PC-3 (cell line): ENCODE measurements at regions not wholly inside any gene's neighbourhood (a gene's known extent, or its start where the extent isn't known, plus 50 kb on each side); places are given as distances from the start of the nearest gene placed in this dataset.

Experiments used
- EZH2phosphoT487 ChIP-seq: fragments of 300-600 bp; sonication (generic); IDR thresholded peaks from 2 replicates; pipeline ENCODE4 v1.6.1; 2018; ENCODE audit warnings: mild to moderate bottlenecking, antibody characterized with exemption, low read length, borderline replicate concordance
- TF ChIP-seq, protein P1 (sequence below): fragments of 300-600 bp; sonication (generic); conservative IDR thresholded peaks from 2 replicates; pipeline ENCODE4 v1.5.1; 2017; ENCODE audit warnings: antibody characterized with exemption, low read depth, mild to moderate bottlenecking, low read length

DNA sequence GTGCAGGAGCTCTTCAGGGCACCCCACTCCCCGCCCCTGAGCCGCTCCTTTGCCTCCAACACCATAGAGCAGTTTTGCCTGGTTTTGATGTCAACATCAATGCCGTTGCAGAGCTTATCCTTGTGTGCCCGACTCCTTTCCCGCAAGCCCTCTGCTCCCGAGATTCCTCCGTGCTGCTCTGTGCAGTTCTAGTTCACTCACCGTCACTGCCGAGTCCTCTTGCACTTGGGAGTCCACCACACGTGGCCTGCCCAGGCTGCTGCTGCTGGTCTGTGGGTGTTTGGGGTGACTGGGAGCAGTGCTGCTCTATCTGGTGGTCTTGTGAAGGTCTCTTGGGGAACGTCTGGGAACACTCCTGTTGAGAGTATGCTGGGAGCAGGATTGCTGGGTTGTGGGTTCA, 63.8 kb upstream of the ANO1 start:
- TF ChIP-seq EZH2phosphoT487: no peak
- TF ChIP-seq, protein P1, sequence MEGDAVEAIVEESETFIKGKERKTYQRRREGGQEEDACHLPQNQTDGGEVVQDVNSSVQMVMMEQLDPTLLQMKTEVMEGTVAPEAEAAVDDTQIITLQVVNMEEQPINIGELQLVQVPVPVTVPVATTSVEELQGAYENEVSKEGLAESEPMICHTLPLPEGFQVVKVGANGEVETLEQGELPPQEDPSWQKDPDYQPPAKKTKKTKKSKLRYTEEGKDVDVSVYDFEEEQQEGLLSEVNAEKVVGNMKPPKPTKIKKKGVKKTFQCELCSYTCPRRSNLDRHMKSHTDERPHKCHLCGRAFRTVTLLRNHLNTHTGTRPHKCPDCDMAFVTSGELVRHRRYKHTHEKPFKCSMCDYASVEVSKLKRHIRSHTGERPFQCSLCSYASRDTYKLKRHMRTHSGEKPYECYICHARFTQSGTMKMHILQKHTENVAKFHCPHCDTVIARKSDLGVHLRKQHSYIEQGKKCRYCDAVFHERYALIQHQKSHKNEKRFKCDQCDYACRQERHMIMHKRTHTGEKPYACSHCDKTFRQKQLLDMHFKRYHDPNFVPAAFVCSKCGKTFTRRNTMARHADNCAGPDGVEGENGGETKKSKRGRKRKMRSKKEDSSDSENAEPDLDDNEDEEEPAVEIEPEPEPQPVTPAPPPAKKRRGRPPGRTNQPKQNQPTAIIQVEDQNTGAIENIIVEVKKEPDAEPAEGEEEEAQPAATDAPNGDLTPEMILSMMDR: no peak
